ENCODE measurements at regions not wholly inside any gene's neighbourhood (a gene's known extent, or its start where the extent isn't known, plus 50 kb on each side); places are given as distances from the start of the nearest gene placed in this dataset.

DNA sequence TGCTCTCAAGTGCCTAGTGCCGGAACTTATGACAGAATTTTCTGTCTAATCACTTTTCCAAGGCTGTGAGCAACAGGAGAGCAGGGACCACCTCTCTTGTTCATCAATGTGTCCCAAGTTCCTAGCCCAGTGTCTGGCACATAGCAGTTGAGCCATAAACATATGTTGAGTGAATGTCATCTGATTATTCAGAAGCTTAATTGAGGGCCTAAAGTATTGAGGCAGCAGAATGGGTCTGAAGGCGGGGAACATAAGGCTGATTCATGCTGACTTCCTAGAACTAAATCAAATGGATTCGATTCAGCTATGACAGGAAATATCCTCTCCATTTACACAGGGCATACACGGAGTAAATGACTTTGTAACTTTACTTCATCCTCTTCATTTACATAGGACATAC lies 438.0 kb upstream of the ZFHX3 start:
- TF ChIP-seq, protein P1, sequence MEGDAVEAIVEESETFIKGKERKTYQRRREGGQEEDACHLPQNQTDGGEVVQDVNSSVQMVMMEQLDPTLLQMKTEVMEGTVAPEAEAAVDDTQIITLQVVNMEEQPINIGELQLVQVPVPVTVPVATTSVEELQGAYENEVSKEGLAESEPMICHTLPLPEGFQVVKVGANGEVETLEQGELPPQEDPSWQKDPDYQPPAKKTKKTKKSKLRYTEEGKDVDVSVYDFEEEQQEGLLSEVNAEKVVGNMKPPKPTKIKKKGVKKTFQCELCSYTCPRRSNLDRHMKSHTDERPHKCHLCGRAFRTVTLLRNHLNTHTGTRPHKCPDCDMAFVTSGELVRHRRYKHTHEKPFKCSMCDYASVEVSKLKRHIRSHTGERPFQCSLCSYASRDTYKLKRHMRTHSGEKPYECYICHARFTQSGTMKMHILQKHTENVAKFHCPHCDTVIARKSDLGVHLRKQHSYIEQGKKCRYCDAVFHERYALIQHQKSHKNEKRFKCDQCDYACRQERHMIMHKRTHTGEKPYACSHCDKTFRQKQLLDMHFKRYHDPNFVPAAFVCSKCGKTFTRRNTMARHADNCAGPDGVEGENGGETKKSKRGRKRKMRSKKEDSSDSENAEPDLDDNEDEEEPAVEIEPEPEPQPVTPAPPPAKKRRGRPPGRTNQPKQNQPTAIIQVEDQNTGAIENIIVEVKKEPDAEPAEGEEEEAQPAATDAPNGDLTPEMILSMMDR (conservative IDR thresholded peaks at IDR 0.05; ENCODE audit: low read depth, low read length) = no peak
- no peak for TF ChIP-seq EZH2 (IDR thresholded peaks at IDR 0.05; ENCODE audit: low read length, unreplicated experiment)
- TF ChIP-seq EZH2phosphoT487 (IDR thresholded peaks at IDR 0.05; ENCODE audit: borderline replicate concordance, low read length) = no peak

Measured in PC-3 (cell line).